ENCODE measurements at regions not wholly inside any gene's neighbourhood (a gene's known extent, or its start where the extent isn't known, plus 50 kb on each side); places are given as distances from the start of the nearest gene placed in this dataset.

GRCh38 chr2:2707206-2707991, 376.3 kb upstream of the MYT1L start:
- intact Hi-C loops (cut with micrococcal nuclease): no loop called here
- TF ChIP-seq CTCF (IDR thresholded peaks at IDR 0.05): no peak
- H3K27me3 Mint-ChIP-seq: no peaks in the 10 kb centered on the region
- POLR2A ChIA-PET: no interaction called here
- no peaks in the 10 kb centered on the region for H3K36me3 Mint-ChIP-seq (ENCODE audit: low read depth)
- CTCF ChIA-PET: no interaction called here
- ATAC-seq (ENCODE audit: low read depth) (no peak), DNase-seq (no peak)
- peaks cover 4% of the 10 kb centered on the region for H3K4me1 Mint-ChIP-seq
- no peak overlapping the region for H3K27ac Mint-ChIP-seq
- no peak overlapping the region for H3K4me3 Mint-ChIP-seq
- no peaks in the 10 kb centered on the region for H3K9me3 Mint-ChIP-seq

- Mint-ChIP-seq H3K36me3 (ENCODE audit: low read depth) (no peaks in the 10 kb centered on the region), H3K27me3 (no peaks in the 10 kb centered on the region)
- no peak for ATAC-seq (ENCODE audit: low read depth)
These were observed 375.2 kb upstream of the MYT1L start for GRCh38 chr2:2706306-2706705.

GRCh38 chr2:2705871-2706270, 374.8 kb upstream of the MYT1L start:
- ATAC-seq (ENCODE audit: low read depth) (no peak), DNase-seq (no peak)
- no peak overlapping the region for H3K27ac Mint-ChIP-seq
- no peak for TF ChIP-seq CTCF (IDR thresholded peaks at IDR 0.05)
- H3K4me1 Mint-ChIP-seq: peaks cover 4% of the 10 kb centered on the region
- no peaks in the 10 kb centered on the region for H3K27me3 Mint-ChIP-seq
- no peaks in the 10 kb centered on the region for H3K9me3 Mint-ChIP-seq
- no peaks in the 10 kb centered on the region for H3K36me3 Mint-ChIP-seq (ENCODE audit: low read depth)
- intact Hi-C loops (cut with micrococcal nuclease): no loop called here
- POLR2A ChIA-PET: no interaction called here
- CTCF ChIA-PET: no interaction called here
- no peak overlapping the region for H3K4me3 Mint-ChIP-seq

More at GRCh38 chr2:2706306-2706705, 375.2 kb upstream of the MYT1L start:
- ChIA-PET CTCF (no interaction called here), POLR2A (no interaction called here)
- Mint-ChIP-seq H3K27ac (no peak overlapping the region), H3K4me3 (no peak overlapping the region), H3K4me1 (peaks cover 4% of the 10 kb centered on the region), H3K9me3 (no peaks in the 10 kb centered on the region)
- no peak for DNase-seq
- intact Hi-C loops (cut with micrococcal nuclease): no loop called here
- no peak for TF ChIP-seq CTCF (IDR thresholded peaks at IDR 0.05)

GRCh38 chr2:2704428-2705090, 373.5 kb upstream of the MYT1L start:
- Mint-ChIP-seq H3K9me3 (no peaks in the 10 kb centered on the region), H3K27me3 (no peaks in the 10 kb centered on the region), H3K4me3 (no peak overlapping the region), H3K27ac (no peak overlapping the region), H3K4me1 (peaks cover 4% of the 10 kb centered on the region), H3K36me3 (ENCODE audit: low read depth) (no peaks in the 10 kb centered on the region)
- DNase-seq: no peak
- intact Hi-C loops (cut with micrococcal nuclease): no loop called here
- CTCF ChIA-PET: no interaction called here
- no peak for TF ChIP-seq CTCF (IDR thresholded peaks at IDR 0.05)
- ATAC-seq (ENCODE audit: low read depth): no peak
- POLR2A ChIA-PET: no interaction called here

GRCh38 chr2:2703762-2704427, 372.8 kb upstream of the MYT1L start:
- no peak for DNase-seq
- no peaks in the 10 kb centered on the region for H3K9me3 Mint-ChIP-seq
- H3K4me3 Mint-ChIP-seq: no peak overlapping the region
- H3K36me3 Mint-ChIP-seq (ENCODE audit: low read depth): no peaks in the 10 kb centered on the region
- intact Hi-C loops (cut with micrococcal nuclease): no loop called here
- no peak overlapping the region for H3K27ac Mint-ChIP-seq
- ChIA-PET CTCF (no interaction called here), POLR2A (no interaction called here)
- no peak for ATAC-seq (ENCODE audit: low read depth)
- TF ChIP-seq CTCF (IDR thresholded peaks at IDR 0.05): no peak
- H3K27me3 Mint-ChIP-seq: no peaks in the 10 kb centered on the region
- peaks cover 4% of the 10 kb centered on the region for H3K4me1 Mint-ChIP-seq
